ENCODE measurements at regions not wholly inside any gene's neighbourhood (a gene's known extent, or its start where the extent isn't known, plus 50 kb on each side); places are given as distances from the start of the nearest gene placed in this dataset.
A peak's percentile ranks its signal among the peaks of the same experiment; 100 is the strongest.

DNA sequence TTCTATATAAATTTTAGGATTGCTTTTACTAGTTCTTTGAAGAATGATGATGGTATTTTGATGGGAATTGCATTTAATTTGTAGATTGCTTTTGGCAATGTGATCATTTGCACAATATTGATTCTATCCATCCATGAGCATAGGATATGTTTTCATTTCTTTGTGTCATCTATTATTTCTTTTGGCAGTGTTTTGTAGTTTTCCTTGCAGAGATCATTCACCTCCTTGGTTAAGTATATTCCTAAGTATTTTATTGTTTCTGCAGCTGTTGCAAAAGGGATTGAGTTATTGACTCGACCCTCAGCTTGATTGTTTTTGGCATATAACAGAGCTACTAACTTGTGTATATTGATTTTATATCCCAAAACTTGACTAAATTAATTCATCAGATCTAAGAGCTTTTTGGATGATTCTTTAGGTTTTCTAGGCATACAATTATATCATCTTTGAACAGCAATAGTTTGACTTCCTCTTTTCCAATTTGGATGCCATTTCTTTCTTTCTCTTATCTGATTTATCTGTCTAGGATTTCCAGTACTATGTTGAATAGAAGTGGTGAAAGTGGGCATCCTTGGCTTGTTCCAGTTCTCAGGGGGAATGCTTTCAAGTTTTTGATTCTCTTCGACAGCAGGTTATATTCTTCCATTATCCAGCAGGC, 668.1 kb downstream of the SLC16A7 start:
- no peak overlapping the region for H3K4me3 ChIP-seq
- in situ Hi-C loops (cut with MboI), result no loop called here
- no peaks in the 10 kb centered on the region for H3K9me3 ChIP-seq (ENCODE audit: low read depth)
- H2AFZ ChIP-seq, result no peak overlapping the region
- TF ChIP-seq EZH2 (IDR thresholded peaks at IDR 0.05; ENCODE audit: insufficient read depth, poor library complexity, severe bottlenecking) (no peak), EZH2phosphoT487 (IDR thresholded peaks at IDR 0.05; ENCODE audit: insufficient read depth, low read depth) (no peak)
- no peaks in the 10 kb centered on the region for H4K20me1 ChIP-seq (ENCODE audit: insufficient read depth)
- no peak overlapping the region for H3K27ac ChIP-seq
- no peaks in the 10 kb centered on the region for H3K27me3 ChIP-seq (replicated peaks; ENCODE audit: insufficient read depth)
- peaks cover 14% of the 10 kb centered on the region; the same call in 1 of the 2 replicates for H3K4me1 ChIP-seq (ENCODE audit: insufficient read depth)
- no peak overlapping the region for H3K4me2 ChIP-seq (ENCODE audit: unreplicated experiment)
- H3K36me3 ChIP-seq (ENCODE audit: low read depth), result no peaks in the 10 kb centered on the region
- peaks cover 9% of the 10 kb centered on the region; the same call in 1 of the 2 replicates for H3F3A ChIP-seq (ENCODE audit: insufficient read depth)
- H3K79me2 ChIP-seq (ENCODE audit: insufficient read depth), result no peaks in the 10 kb centered on the region
- no peaks in the 10 kb centered on the region for H3K9me2 ChIP-seq (ENCODE audit: insufficient read depth)
- DNase-seq, result no peak
- 55 to 64% methylated on average over 2 of the region's 2 CpGs for WGBS, 2 experiments (ENCODE audit: low coverage in 1 of 2, low lambda C conversion rate in 2 of 2, missing lambda C conversion rate in 2 of 2)
- H3K9ac ChIP-seq, result no peak overlapping the region

DNA sequence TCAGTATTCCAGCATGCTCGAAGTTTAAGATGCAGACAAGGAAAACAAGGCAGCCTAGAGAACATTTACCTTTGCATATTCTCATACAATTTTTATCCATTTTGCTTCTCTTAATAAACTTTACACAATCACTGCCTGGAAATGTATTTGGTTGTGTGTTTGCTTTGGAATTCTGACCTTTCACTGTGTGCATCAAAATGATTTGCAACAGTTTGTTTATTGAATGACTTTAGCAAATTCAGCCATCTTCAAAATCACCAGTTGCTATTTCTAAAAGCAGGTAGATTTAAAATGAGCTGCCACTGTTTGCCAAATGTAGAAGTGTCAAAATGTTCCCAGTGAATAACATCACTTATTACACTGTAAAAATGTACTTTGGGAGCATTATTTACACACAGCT, 669.9 kb downstream of the SLC16A7 start:
- Histone ChIP-seq H3K9me2 (ENCODE audit: insufficient read depth) (no peaks in the 10 kb centered on the region), H3F3A (ENCODE audit: insufficient read depth) (peaks cover 9% of the 10 kb centered on the region; the same call in 1 of the 2 replicates), H3K27ac (no peak overlapping the region), H3K4me1 (ENCODE audit: insufficient read depth) (peaks cover 14% of the 10 kb centered on the region; the same call in 1 of the 2 replicates), H3K27me3 (replicated peaks; ENCODE audit: insufficient read depth) (no peaks in the 10 kb centered on the region), H4K20me1 (ENCODE audit: insufficient read depth) (no peaks in the 10 kb centered on the region), H2AFZ (no peak overlapping the region), H3K4me2 (ENCODE audit: unreplicated experiment) (no peak overlapping the region), H3K36me3 (ENCODE audit: low read depth) (no peaks in the 10 kb centered on the region), H3K9me3 (ENCODE audit: low read depth) (no peaks in the 10 kb centered on the region), H3K79me2 (ENCODE audit: insufficient read depth) (no peaks in the 10 kb centered on the region), H3K4me3 (no peak overlapping the region), H3K9ac (no peak overlapping the region)
- no peak for DNase-seq
- TF ChIP-seq EZH2phosphoT487 (IDR thresholded peaks at IDR 0.05; ENCODE audit: insufficient read depth, low read depth), result no peak
- no peak for TF ChIP-seq EZH2 (IDR thresholded peaks at IDR 0.05; ENCODE audit: insufficient read depth, poor library complexity, severe bottlenecking)
- in situ Hi-C loops (cut with MboI), result no loop called here
- WGBS, 2 experiments (ENCODE audit: low coverage in 1 of 2, low lambda C conversion rate in 2 of 2, missing lambda C conversion rate in 2 of 2), result 76 to 86% methylated on average over 1 of the region's 1 CpG

DNA sequence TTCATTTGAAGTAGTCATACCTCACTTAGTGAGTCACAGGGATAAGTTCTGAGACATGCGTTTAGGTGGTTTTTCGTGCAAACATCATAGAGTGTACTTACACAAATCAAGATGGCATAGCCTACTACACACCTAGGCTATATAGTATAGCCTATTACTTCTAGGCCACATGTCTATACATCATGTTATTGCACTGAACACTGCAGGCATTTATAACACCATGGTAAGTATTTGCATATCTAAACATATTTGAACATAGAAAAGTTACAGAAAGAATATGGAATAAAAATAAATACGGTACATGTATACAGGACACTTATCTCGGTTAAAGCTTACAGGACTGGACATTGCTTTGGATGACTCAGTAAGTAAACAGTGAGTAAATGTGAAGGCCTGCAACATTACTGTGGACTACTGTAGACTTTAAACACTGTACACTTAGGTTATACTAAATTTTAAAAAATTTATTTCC, 670.6 kb downstream of the SLC16A7 start:
- no peaks in the 10 kb centered on the region for H3K79me2 ChIP-seq (ENCODE audit: insufficient read depth)
- in situ Hi-C loops (cut with MboI), result no loop called here
- H2AFZ ChIP-seq, result no peak overlapping the region
- no peaks in the 10 kb centered on the region for H4K20me1 ChIP-seq (ENCODE audit: insufficient read depth)
- no peaks in the 10 kb centered on the region for H3K36me3 ChIP-seq (ENCODE audit: low read depth)
- H3K4me3 ChIP-seq, result no peak overlapping the region
- H3K9ac ChIP-seq, result no peak overlapping the region
- H3F3A ChIP-seq (ENCODE audit: insufficient read depth), result peaks cover 9% of the 10 kb centered on the region; the same call in 1 of the 2 replicates
- 58 to 69% methylated on average over 4 of the region's 4 CpGs for WGBS, 2 experiments (ENCODE audit: low coverage in 1 of 2, low lambda C conversion rate in 2 of 2, missing lambda C conversion rate in 2 of 2)
- peaks cover 14% of the 10 kb centered on the region; the same call in 1 of the 2 replicates for H3K4me1 ChIP-seq (ENCODE audit: insufficient read depth)
- no peaks in the 10 kb centered on the region for H3K27me3 ChIP-seq (replicated peaks; ENCODE audit: insufficient read depth)
- DNase-seq, result peak; percentile 69
- H3K4me2 ChIP-seq (ENCODE audit: unreplicated experiment), result no peak overlapping the region
- no peak overlapping the region for H3K27ac ChIP-seq
- no peaks in the 10 kb centered on the region for H3K9me3 ChIP-seq (ENCODE audit: low read depth)
- no peak for TF ChIP-seq EZH2 (IDR thresholded peaks at IDR 0.05; ENCODE audit: insufficient read depth, poor library complexity, severe bottlenecking)
- TF ChIP-seq EZH2phosphoT487 (IDR thresholded peaks at IDR 0.05; ENCODE audit: insufficient read depth, low read depth), result no peak
- no peaks in the 10 kb centered on the region for H3K9me2 ChIP-seq (ENCODE audit: insufficient read depth)

DNA sequence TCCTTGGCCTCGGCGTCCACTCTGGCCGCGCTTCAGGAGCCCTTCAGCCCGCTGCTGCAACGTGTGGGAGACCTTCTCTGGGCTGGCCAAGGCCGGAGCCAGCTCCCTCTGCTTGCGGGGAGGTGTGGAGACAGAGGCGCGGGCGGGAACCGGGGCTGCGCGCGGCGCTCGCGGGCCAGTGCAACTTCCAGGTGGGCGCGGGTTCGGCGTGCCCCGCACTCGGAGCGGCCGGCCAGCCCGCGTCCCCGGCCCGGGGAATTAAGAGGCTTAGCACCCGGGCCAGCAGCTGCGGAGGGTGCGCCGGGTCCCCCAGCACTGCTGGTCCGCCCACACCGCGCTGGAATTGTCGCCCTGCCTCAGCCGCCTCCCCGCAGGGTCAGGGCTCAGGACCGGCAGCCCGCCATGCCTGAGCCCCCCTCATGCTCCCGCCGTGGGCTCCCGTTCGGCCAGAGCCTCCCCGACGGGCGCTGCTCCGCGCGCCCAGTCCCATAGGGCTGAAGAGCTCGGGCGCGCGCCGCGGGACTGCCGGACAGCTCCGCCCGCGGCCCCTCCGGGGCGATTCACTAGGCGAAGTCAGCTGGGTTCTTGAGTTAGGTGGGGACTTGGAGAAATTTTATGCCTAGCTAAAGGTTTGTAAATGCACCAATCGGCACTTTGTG, 673.9 kb downstream of the SLC16A7 start:
- no peaks in the 10 kb centered on the region for H4K20me1 ChIP-seq (ENCODE audit: insufficient read depth)
- WGBS, 2 experiments (ENCODE audit: low coverage in 1 of 2, low lambda C conversion rate in 2 of 2, missing lambda C conversion rate in 2 of 2), result 95 to 96% methylated on average over 47 to 66 of the region's 66 CpGs
- H3K27me3 ChIP-seq (replicated peaks; ENCODE audit: insufficient read depth), result no peaks in the 10 kb centered on the region
- H3K4me1 ChIP-seq (ENCODE audit: insufficient read depth), result 0 out of 2 replicates have a peak, but pooled peaks cover 8% of the 10 kb centered on the region
- H2AFZ ChIP-seq, result no peak overlapping the region
- no peaks in the 10 kb centered on the region for H3K9me3 ChIP-seq (ENCODE audit: low read depth)
- H3K79me2 ChIP-seq (ENCODE audit: insufficient read depth), result no peaks in the 10 kb centered on the region
- in situ Hi-C loops (cut with MboI), result no loop called here
- no peak overlapping the region for H3K4me2 ChIP-seq (ENCODE audit: unreplicated experiment)
- no peak overlapping the region for H3K27ac ChIP-seq
- H3K9ac ChIP-seq, result no peak overlapping the region
- no peak overlapping the region for H3K4me3 ChIP-seq
- H3F3A ChIP-seq (ENCODE audit: insufficient read depth), result no peaks in the 10 kb centered on the region
- H3K9me2 ChIP-seq (ENCODE audit: insufficient read depth), result no peaks in the 10 kb centered on the region
- TF ChIP-seq EZH2 (IDR thresholded peaks at IDR 0.05; ENCODE audit: insufficient read depth, poor library complexity, severe bottlenecking), result no peak
- TF ChIP-seq EZH2phosphoT487 (IDR thresholded peaks at IDR 0.05; ENCODE audit: insufficient read depth, low read depth), result no peak
- H3K36me3 ChIP-seq (ENCODE audit: low read depth), result no peaks in the 10 kb centered on the region
- no peak for DNase-seq
